ENCODE measurements at regions not wholly inside any gene's neighbourhood (a gene's known extent, or its start where the extent isn't known, plus 50 kb on each side); places are given as distances from the start of the nearest gene placed in this dataset.

- Histone ChIP-seq H3K9me3 (ENCODE audit: control insufficient read depth in 4 of 4, low read length in 3 of 4) (no peaks in the 10 kb centered on the region), H3K4me3 (ENCODE audit: low read depth in 1 of 3, low read length in 3 of 3) (peak overlapping the region in 2 of 3 donors; percentile 24 to 80), H3K27me3 (ENCODE audit: control insufficient read depth in 4 of 4, insufficient read depth in 4 of 4, low read length in 3 of 4) (no peaks in the 10 kb centered on the region), H3K27ac (ENCODE audit: low read depth in 1 of 2, low read length in 2 of 2) (peak overlapping the region; percentile 88 to 92), H3K36me3 (ENCODE audit: control insufficient read depth in 4 of 4, insufficient read depth in 3 of 4, low read depth in 1 of 4, low read length in 3 of 4) (no peaks in the 10 kb centered on the region), H3K4me1 (ENCODE audit: control insufficient read depth in 4 of 4, insufficient read depth in 4 of 4, low read length in 3 of 4) (peaks cover 3 to 25% (median 15%) of the 10 kb centered on the region in 4 donors), H3K9ac (ENCODE audit: low read depth in 1 of 2, low read length in 2 of 2) (peak overlapping the region in 1 of 2 donors; percentile 16)
- no peak for DNase-seq (ENCODE audit: low spot score)
- TF ChIP-seq RAD21 (IDR thresholded peaks at IDR 0.05) (no peak), RXRA (IDR thresholded peaks at IDR 0.05) (no peak), ZBTB33 (IDR thresholded peaks at IDR 0.05) (no peak), FOXA1 (IDR thresholded peaks at IDR 0.05) (no peak), SP1 (IDR thresholded peaks at IDR 0.05) (peak; percentile 9), YY1 (IDR thresholded peaks at IDR 0.05) (peak; percentile 6), MAX (IDR thresholded peaks at IDR 0.05) (no peak), HNF4A (conservative IDR thresholded peaks at IDR 0.05) (no peak)
- 7% methylated on average over 9 of the region's 9 CpGs for WGBS
These were observed 192.1 kb downstream of the KATNAL1 start for GRCh38 chr13:30115257-30115600.

- Histone ChIP-seq H3K27me3 (ENCODE audit: control insufficient read depth in 4 of 4, insufficient read depth in 4 of 4, low read length in 3 of 4) (no peaks in the 10 kb centered on the region), H3K4me1 (ENCODE audit: control insufficient read depth in 4 of 4, insufficient read depth in 4 of 4, low read length in 3 of 4) (peaks cover 3 to 25% (median 15%) of the 10 kb centered on the region in 4 donors), H3K9me3 (ENCODE audit: control insufficient read depth in 4 of 4, low read length in 3 of 4) (no peaks in the 10 kb centered on the region), H3K9ac (ENCODE audit: low read depth in 1 of 2, low read length in 2 of 2) (peak overlapping the region; percentile 42 to 62), H3K36me3 (ENCODE audit: control insufficient read depth in 4 of 4, insufficient read depth in 3 of 4, low read depth in 1 of 4, low read length in 3 of 4) (no peaks in the 10 kb centered on the region), H3K4me3 (ENCODE audit: low read depth in 1 of 3, low read length in 3 of 3) (peak overlapping the region; percentile 50 to 80 (median 71)), H3K27ac (ENCODE audit: low read depth in 1 of 2, low read length in 2 of 2) (peak overlapping the region; percentile 88 to 92)
- under 1% methylated on average over 67 of the region's 67 CpGs for WGBS
- peak; percentile 92 for DNase-seq (ENCODE audit: low spot score)
- peak; percentile 88 for TF ChIP-seq CTCF (IDR thresholded peaks at IDR 0.05; ENCODE audit: low read depth, low read length, missing input control)
- TF ChIP-seq YY1 (IDR thresholded peaks at IDR 0.05): peak; percentile 27
- TF ChIP-seq FOXA1 (IDR thresholded peaks at IDR 0.05): no peak
- TF ChIP-seq REST (IDR thresholded peaks at IDR 0.05): no peak
- peak; percentile 86 to 89 for TF ChIP-seq RAD21 (IDR thresholded peaks at IDR 0.05)
- TF ChIP-seq RXRA (IDR thresholded peaks at IDR 0.05): peak in 1 of 2 donors; percentile 20
- TF ChIP-seq GABPA (IDR thresholded peaks at IDR 0.05 in 1 of 2, conservative IDR thresholded peaks at IDR 0.05 in 1 of 2): no peak
These were observed 192.6 kb downstream of the KATNAL1 start for GRCh38 chr13:30114571-30115256.

Data from liver (tissue), 8 donors.